Psoas muscle (tissue), 7 donors: ENCODE measurements at regions not wholly inside any gene's neighbourhood (a gene's known extent, or its start where the extent isn't known, plus 50 kb on each side); places are given as distances from the start of the nearest gene placed in this dataset.
A peak's percentile ranks its signal among the peaks of the same experiment; 100 is the strongest.

Experiments
- ATAC-seq, 4 donors: fragments of 200-7000 bp; cut with Tn5 transposase; one replicate each; pipeline ENCODE4 v1.9.1; 2020; ENCODE audit warnings: moderate library complexity in 3 of 4, mild to moderate bottlenecking in 2 of 4
- DNase-seq, 2 donors: peaks; one replicate each; pipeline ENCODE4 v3.0.0-alpha.2; 2020
- H3K27ac ChIP-seq: fragments of 200-600 bp; one replicate; pipeline ENCODE4 v1.8.0; 2022
- H3K27me3 ChIP-seq, 3 donors: fragments of 200-600 bp in 1 of 3; one replicate each; pipeline versions ENCODE4 v1.6.1 to v1.8.0; 2013 to 2022; ENCODE audit warnings: low read length in 2 of 3, mild to moderate bottlenecking in 2 of 3, moderate library complexity in 1 of 3; ENCODE audit not compliant: insufficient read depth in 3 of 3
- H3K36me3 ChIP-seq, 2 donors: fragments of 200-600 bp in 1 of 2; one replicate each; pipeline versions ENCODE4 v1.6.1 to v1.8.0; 2013 to 2022; ENCODE audit warnings: low read depth in 1 of 2, mild to moderate bottlenecking in 1 of 2, moderate library complexity in 1 of 2; ENCODE audit not compliant: insufficient read depth in 1 of 2
- H3K4me1 ChIP-seq: fragments of 200-600 bp; one replicate; pipeline ENCODE4 v1.8.0; 2022
- H3K4me3 ChIP-seq: fragments of 200-600 bp; one replicate; pipeline ENCODE4 v1.8.0; 2022; ENCODE audit warnings: mild to moderate bottlenecking
- H3K9me3 ChIP-seq: fragments of 200-600 bp; one replicate; pipeline ENCODE4 v1.8.0; 2022
- CTCF ChIP-seq: fragments of 200-600 bp; IDR thresholded peaks from one replicate; pipeline ENCODE4 v1.8.0; 2022; ENCODE audit warnings: antibody characterized with exemption
- WGBS, 3 donors: extraction: QIAGEN DNeasy Blood & Tissue Kit; methylation state at CpG; one replicate each; pipeline versions ENCODE4 v1.1.6 to v1.1.7; 2013; 5-methylcytosine and 5-hydroxymethylcytosine counted together
- intact Hi-C, 2 donors: fragments of 100-400 bp; cut with DNase I; formaldehyde crosslinking; loops; one replicate each; pipeline versions ENCODE4 v1.11.0 to v1.14.2; 2022
- donor health status: healthy with polysubstance abuse.
- donor health status: DM: no; HTN: no; CAD: no; lungs with moderate emphysema.
- donor health status: Bipolar disorder and iron deficiency.
- donor health status: healthy.
- donor health status: DM: yes; HTN: yes; CAD: no.
- donor health status: DM: no; HTN: no; CAD: no.
- donor health status: DM: yes; HTN: yes; CAD: no.

GRCh38 chr2:19123556-19123955 is 234.9 kb downstream of the OSR1 start:
- Histone ChIP-seq H3K27me3 (no peaks in the 10 kb centered on the region), H3K4me1 (no peaks in the 10 kb centered on the region), H3K9me3 (no peaks in the 10 kb centered on the region), H3K4me3 (no peak overlapping the region), H3K36me3 (no peaks in the 10 kb centered on the region), H3K27ac (no peak overlapping the region)
- no peak for ATAC-seq
- 79 to 91% (median 81%) methylated on average over 2 of the region's 2 CpGs for WGBS, 3 donors
- intact Hi-C loops, result no loop called here
- no peak for DNase-seq
- TF ChIP-seq CTCF, result no peak

GRCh38 chr2:19122220-19122619 is 236.2 kb downstream of the OSR1 start:
- Histone ChIP-seq H3K4me3 (no peak overlapping the region), H3K36me3 (no peaks in the 10 kb centered on the region), H3K9me3 (no peaks in the 10 kb centered on the region), H3K4me1 (no peaks in the 10 kb centered on the region), H3K27me3 (no peaks in the 10 kb centered on the region), H3K27ac (no peak overlapping the region)
- 94 to 96% (median 95%) methylated on average over 1 of the region's 1 CpG for WGBS, 3 donors
- no peak for TF ChIP-seq CTCF
- intact Hi-C loops, result no loop called here
- ATAC-seq (no peak), DNase-seq (no peak)

GRCh38 chr2:19120941-19121750 is 237.3 kb downstream of the OSR1 start:
- no peak overlapping the region for H3K27ac ChIP-seq
- no peak overlapping the region for H3K4me3 ChIP-seq
- intact Hi-C loops, result no loop called here
- no peaks in the 10 kb centered on the region for H3K4me1 ChIP-seq
- H3K27me3 ChIP-seq, result no peaks in the 10 kb centered on the region
- H3K36me3 ChIP-seq, result no peaks in the 10 kb centered on the region
- peak in 1 of 4 donors; percentile 54 for ATAC-seq
- 54 to 68% (median 58%) methylated on average over 12 of the region's 12 CpGs for WGBS, 3 donors
- no peak for DNase-seq
- no peak for TF ChIP-seq CTCF
- H3K9me3 ChIP-seq, result no peaks in the 10 kb centered on the region

- TF ChIP-seq CTCF, result no peak
- DNase-seq (no peak), ATAC-seq (no peak)
- Histone ChIP-seq H3K4me3 (no peak overlapping the region), H3K27me3 (no peaks in the 10 kb centered on the region), H3K9me3 (no peaks in the 10 kb centered on the region), H3K27ac (no peak overlapping the region), H3K4me1 (no peaks in the 10 kb centered on the region), H3K36me3 (no peaks in the 10 kb centered on the region)
- intact Hi-C loops, result no loop called here
- 90 to 93% (median 92%) methylated on average over 5 of the region's 5 CpGs for WGBS, 3 donors
Observed at GRCh38 chr2:19120181-19120580, 238.2 kb downstream of the OSR1 start.
